ENCODE measurements at regions not wholly inside any gene's neighbourhood (a gene's known extent, or its start where the extent isn't known, plus 50 kb on each side); places are given as distances from the start of the nearest gene placed in this dataset.

DNA sequence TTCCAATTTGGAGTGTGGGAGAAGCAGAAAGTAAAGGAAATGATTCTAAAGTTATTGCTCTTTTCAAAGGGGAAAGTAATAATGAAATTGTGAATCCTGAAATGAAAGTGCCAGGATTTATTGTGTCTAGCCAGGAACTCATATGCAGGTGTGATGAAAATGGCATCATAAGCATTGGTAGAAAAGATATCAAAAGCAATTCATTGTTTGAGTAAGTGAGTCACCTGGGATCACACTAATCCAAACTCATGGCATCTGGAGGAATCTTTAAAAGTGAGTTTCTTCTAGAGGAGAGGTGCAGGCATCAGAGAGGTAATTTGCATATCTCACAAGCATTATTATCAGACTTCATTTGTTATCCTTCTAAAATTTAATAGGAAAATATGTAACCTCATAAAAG lies 84.7 kb downstream of the LARP7 start:
- TF ChIP-seq, protein P1, sequence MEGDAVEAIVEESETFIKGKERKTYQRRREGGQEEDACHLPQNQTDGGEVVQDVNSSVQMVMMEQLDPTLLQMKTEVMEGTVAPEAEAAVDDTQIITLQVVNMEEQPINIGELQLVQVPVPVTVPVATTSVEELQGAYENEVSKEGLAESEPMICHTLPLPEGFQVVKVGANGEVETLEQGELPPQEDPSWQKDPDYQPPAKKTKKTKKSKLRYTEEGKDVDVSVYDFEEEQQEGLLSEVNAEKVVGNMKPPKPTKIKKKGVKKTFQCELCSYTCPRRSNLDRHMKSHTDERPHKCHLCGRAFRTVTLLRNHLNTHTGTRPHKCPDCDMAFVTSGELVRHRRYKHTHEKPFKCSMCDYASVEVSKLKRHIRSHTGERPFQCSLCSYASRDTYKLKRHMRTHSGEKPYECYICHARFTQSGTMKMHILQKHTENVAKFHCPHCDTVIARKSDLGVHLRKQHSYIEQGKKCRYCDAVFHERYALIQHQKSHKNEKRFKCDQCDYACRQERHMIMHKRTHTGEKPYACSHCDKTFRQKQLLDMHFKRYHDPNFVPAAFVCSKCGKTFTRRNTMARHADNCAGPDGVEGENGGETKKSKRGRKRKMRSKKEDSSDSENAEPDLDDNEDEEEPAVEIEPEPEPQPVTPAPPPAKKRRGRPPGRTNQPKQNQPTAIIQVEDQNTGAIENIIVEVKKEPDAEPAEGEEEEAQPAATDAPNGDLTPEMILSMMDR (IDR thresholded peaks at IDR 0.05): no peak
- TF ChIP-seq EZH2 (IDR thresholded peaks at IDR 0.05; ENCODE audit: borderline replicate concordance, insufficient read depth, low read depth, low read length, poor library complexity, severe bottlenecking): no peak

All from B cell (primary cell).